A549 (cell line): ENCODE measurements at regions not wholly inside any gene's neighbourhood (a gene's known extent, or its start where the extent isn't known, plus 50 kb on each side); places are given as distances from the start of the nearest gene placed in this dataset.

Experiments used
- HOXA7 ChIP-seq: fragments of 250-450 bp; sonication (Bioruptor Pico); IDR thresholded peaks from 2 replicates; pipeline ENCODE4 v1.5.0; 2020; ENCODE audit warnings: mild to moderate bottlenecking, moderate library complexity
- POLR2A ChIP-seq: IDR thresholded peaks from 2 replicates; pipeline ENCODE4 v1.6.1; 2012; ENCODE audit warnings: mild to moderate bottlenecking, low read length

DNA sequence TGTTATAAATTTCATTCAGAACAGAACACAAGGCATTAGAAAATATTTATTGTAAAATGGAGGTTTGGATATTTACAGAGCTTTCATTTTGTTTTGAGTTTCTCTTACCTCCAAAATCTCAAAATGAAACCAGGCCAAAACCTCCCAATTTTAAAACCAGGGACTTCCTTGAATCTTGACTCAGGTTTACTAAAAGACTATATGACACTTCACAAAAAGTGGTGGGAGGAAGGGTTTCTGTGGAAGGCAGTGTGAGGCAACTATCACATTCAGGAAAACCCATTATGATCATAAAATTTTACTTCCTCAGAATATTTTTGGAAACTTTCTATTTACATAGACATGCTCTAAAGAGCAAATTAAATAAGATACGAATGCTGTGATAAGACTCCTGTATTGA, 205.8 kb upstream of the EOMES start:
- TF ChIP-seq HOXA7 (CRISPR knock-in tag) (no peak), POLR2A (no peak)
